ENCODE measurements at regions not wholly inside any gene's neighbourhood (a gene's known extent, or its start where the extent isn't known, plus 50 kb on each side); places are given as distances from the start of the nearest gene placed in this dataset.

DNA sequence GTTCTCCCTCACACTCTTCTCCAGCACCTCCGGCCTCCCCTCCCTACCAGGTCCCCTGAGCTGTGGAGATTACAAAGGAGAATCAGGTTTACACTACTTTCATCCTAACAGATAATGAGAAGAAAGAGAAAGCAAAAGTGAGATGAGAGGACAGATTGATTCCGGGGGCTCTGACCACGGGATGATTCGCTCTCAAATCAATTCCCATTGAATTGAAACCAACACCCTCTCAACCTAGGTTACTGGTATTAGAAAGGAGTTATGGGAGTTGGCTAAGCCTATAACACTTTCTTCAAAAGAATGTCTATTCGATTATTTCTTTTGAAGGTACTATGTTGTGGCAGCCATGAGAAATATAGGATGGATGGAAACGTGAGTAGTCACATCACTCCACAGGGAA, 386.2 kb upstream of the TNP1 start:
- no peak overlapping the region for H3K4me3 ChIP-seq (ENCODE audit: low read depth, low read length)
- DNase-seq (ENCODE audit: low read depth), result no peak
- TF ChIP-seq, protein P1, sequence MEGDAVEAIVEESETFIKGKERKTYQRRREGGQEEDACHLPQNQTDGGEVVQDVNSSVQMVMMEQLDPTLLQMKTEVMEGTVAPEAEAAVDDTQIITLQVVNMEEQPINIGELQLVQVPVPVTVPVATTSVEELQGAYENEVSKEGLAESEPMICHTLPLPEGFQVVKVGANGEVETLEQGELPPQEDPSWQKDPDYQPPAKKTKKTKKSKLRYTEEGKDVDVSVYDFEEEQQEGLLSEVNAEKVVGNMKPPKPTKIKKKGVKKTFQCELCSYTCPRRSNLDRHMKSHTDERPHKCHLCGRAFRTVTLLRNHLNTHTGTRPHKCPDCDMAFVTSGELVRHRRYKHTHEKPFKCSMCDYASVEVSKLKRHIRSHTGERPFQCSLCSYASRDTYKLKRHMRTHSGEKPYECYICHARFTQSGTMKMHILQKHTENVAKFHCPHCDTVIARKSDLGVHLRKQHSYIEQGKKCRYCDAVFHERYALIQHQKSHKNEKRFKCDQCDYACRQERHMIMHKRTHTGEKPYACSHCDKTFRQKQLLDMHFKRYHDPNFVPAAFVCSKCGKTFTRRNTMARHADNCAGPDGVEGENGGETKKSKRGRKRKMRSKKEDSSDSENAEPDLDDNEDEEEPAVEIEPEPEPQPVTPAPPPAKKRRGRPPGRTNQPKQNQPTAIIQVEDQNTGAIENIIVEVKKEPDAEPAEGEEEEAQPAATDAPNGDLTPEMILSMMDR (conservative IDR thresholded peaks at IDR 0.05; ENCODE audit: low read depth, low read length), result no peak

DNA sequence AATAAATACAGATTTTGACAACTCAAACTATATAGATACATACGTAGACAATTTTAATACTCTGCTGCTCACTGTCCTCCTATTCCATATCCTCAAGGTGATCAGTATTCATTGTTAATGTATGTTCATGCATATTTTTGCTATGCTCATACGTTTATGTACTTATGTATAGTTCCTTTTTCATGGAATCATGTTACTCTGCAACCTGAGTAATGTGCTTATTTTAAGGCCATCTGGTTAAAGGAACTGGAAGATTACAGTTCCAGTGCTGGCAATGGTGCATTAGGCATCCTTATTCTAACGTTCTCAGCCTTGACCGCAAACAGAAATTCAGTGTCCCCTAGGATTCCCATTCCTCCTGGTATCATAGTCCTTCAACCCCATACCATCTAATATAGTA, 385.0 kb upstream of the TNP1 start:
- TF ChIP-seq, protein P1 (conservative IDR thresholded peaks at IDR 0.05; ENCODE audit: low read depth, low read length), result no peak

DNA sequence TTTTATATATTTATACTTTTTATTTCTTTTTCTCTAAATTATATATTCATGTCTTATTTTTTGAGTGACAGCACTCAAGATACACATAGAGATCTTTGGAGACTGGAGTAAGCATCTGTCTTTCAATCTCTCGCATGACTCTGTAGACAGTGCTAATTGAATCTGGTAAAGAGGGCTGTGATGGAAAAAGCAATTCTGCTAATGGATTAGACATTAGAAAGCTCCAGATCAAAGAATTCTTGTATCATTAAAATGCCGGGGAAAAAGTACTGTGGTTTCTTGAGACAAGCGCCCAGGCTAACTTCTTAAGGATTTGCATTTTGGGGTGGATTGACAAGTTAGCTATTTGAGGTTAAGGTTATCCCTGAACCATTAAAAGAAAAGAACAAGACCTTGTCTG, 383.1 kb upstream of the TNP1 start:
- TF ChIP-seq, protein P1 (conservative IDR thresholded peaks at IDR 0.05; ENCODE audit: low read depth, low read length), result no peak
- no peak overlapping the region for H3K4me3 ChIP-seq (ENCODE audit: low read depth, low read length)
- DNase-seq (ENCODE audit: low read depth), result no peak

More for the DNA sequence above, 385.0 kb upstream of the TNP1 start:
- DNase-seq (ENCODE audit: low read depth), result no peak
- H3K4me3 ChIP-seq (ENCODE audit: low read depth, low read length), result no peak overlapping the region

DNA sequence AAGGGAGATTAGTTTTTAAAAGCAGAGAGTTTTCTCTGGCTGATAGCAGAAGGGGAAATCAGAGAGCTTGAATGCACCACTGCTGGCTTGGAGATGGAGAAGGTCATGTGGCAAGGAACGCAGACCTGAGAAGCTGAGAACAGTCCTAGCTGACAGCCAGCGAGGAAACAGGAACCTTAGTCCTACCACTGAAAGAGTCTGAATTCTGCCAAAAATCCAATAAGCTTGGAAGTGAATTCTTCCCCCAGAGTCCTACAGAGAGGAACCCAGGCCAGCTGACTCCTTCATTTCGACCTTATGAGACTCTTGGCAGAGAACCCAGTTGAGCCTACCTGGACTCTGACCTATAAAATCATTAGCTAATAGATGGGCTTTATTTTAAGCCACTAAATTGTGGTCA, 371.9 kb upstream of the TNP1 start:
- TF ChIP-seq, protein P1 (conservative IDR thresholded peaks at IDR 0.05; ENCODE audit: low read depth, low read length), result no peak
- DNase-seq (ENCODE audit: low read depth), result no peak

DNA sequence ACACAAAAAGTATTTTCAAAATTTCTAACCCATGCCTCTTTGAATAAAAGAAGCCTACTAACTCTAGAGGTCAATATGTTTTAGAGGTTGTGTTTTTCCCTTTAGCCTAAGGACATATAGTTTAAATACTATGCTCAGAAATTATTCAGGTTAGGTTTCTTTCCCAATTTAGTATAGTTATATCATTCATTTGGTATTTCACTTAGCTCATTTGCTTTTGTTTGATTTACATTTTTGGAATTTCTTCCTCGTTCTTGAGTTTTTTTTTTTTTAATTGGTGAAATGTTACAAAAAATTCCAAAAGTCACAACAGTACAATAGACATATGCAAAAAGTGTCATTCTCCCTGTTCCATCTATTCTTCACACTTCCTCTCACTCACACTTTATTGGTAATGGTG, 371.3 kb upstream of the TNP1 start:
- TF ChIP-seq, protein P1 (conservative IDR thresholded peaks at IDR 0.05; ENCODE audit: low read depth, low read length), result no peak
- DNase-seq (ENCODE audit: low read depth), result no peak
- no peak overlapping the region for H3K4me3 ChIP-seq (ENCODE audit: low read depth, low read length)

More for the DNA sequence above, 371.9 kb upstream of the TNP1 start:
- H3K4me3 ChIP-seq (ENCODE audit: low read depth, low read length), result no peak overlapping the region

DNA sequence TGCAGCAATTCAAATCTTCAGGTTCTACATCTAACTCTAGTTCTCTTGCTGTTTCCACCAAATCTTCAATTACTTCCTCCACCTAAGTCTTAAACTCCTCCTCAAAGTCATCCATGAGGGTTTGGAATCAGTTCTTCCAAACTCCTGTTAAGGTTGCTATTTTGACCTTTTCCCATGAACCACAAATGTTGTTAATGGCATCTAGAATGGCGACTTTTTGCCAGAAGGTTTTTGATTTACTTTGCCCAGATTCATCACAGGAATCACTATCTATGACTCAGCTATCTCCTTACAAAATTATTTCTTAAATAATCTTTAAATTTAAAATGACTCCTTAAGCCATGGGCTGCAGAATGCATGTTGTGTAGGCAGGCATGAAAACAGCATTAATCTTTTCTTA, 368.9 kb upstream of the TNP1 start:
- DNase-seq (ENCODE audit: low read depth), result no peak
- TF ChIP-seq, protein P1 (conservative IDR thresholded peaks at IDR 0.05; ENCODE audit: low read depth, low read length), result no peak
- H3K4me3 ChIP-seq (ENCODE audit: low read depth, low read length), result no peak overlapping the region

DNA sequence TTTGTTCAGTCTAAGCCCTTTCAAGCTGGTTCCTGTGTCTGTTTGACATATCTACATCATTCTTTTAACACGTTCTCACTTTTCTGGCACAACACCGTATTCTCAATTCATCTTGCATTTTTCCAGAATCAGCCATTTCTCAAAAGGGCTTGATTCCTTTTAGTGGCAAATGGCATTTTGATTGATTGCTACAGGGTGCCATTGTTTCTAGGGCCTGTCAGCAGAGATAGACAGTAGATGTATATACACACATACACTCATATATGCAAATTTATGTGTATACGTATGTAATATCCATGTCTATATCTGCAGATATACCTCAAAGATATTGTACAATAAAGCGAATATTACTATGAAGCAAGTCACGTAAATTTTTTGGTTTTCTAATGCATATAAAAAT, 367.9 kb upstream of the TNP1 start:
- no peak for DNase-seq (ENCODE audit: low read depth)
- H3K4me3 ChIP-seq (ENCODE audit: low read depth, low read length), result no peak overlapping the region
- TF ChIP-seq, protein P1 (conservative IDR thresholded peaks at IDR 0.05; ENCODE audit: low read depth, low read length), result no peak

Data from epithelial cell of proximal tubule (primary cell).